ENCODE measurements at regions not wholly inside any gene's neighbourhood (a gene's known extent, or its start where the extent isn't known, plus 50 kb on each side); places are given as distances from the start of the nearest gene placed in this dataset.

GRCh38 chr5:29252390-29252789 is 1941.1 kb upstream of the CDH6 start:
- no peak for TF ChIP-seq FOXM1 (IDR thresholded peaks at IDR 0.05; ENCODE audit: borderline replicate concordance, low read depth)
- TF ChIP-seq CREB1 (IDR thresholded peaks at IDR 0.05; ENCODE audit: low read depth) = no peak

Measured in Ishikawa (cell line).